Hepatocyte (in vitro differentiated cells): ENCODE measurements at regions not wholly inside any gene's neighbourhood (a gene's known extent, or its start where the extent isn't known, plus 50 kb on each side); places are given as distances from the start of the nearest gene placed in this dataset.

ENCODE experiments used
- DNase-seq: peaks from one replicate; pipeline ENCODE4 v3.0.0-alpha.2; 2016; ENCODE audit warnings: low spot score
- H2AFZ ChIP-seq: fragments of 200-600 bp; sonication (generic); 2 replicates; pipeline ENCODE4 v1.6.0; 2016; ENCODE audit warnings: antibody characterized with exemption, mild to moderate bottlenecking
- H3K27ac ChIP-seq: fragments of 200-600 bp; sonication (generic); 2 replicates; pipeline ENCODE4 v1.5.1; 2016; ENCODE audit warnings: mild to moderate bottlenecking
- H3K27me3 ChIP-seq: fragments of 200-600 bp; sonication (generic); 2 replicates; pipeline ENCODE4 v1.6.1; 2016
- H3K36me3 ChIP-seq: fragments of 200-600 bp; sonication (generic); replicated peaks from 2 replicates; pipeline ENCODE4 v1.5.1; 2016; ENCODE audit warnings: low read depth; ENCODE audit not compliant: insufficient read depth
- H3K4me1 ChIP-seq: fragments of 200-600 bp; sonication (generic); 2 replicates; pipeline ENCODE4 v1.5.1; 2016; ENCODE audit warnings: mild to moderate bottlenecking, moderate library complexity; ENCODE audit not compliant: insufficient read depth
- H3K4me2 ChIP-seq: fragments of 200-600 bp; sonication (generic); 2 replicates; pipeline ENCODE4 v1.6.0; 2016
- H3K4me3 ChIP-seq: fragments of 200-600 bp; sonication (generic); 2 replicates; pipeline ENCODE4 v1.5.1; 2016; ENCODE audit warnings: mild to moderate bottlenecking
- H3K79me2 ChIP-seq: fragments of 200-600 bp; sonication (generic); 2 replicates; pipeline ENCODE4 v1.6.0; 2017; ENCODE audit warnings: mild to moderate bottlenecking
- H3K9me2 ChIP-seq: fragments of 200-600 bp; sonication (generic); replicated peaks from 2 replicates; pipeline ENCODE4 v1.6.0; 2017; ENCODE audit warnings: mild to moderate bottlenecking; ENCODE audit not compliant: insufficient read depth
- H3K9me3 ChIP-seq: fragments of 200-600 bp; sonication (generic); 2 replicates; pipeline ENCODE4 v1.5.1; 2016; ENCODE audit warnings: low read depth, mild to moderate bottlenecking
- H4K20me1 ChIP-seq: fragments of 200-600 bp; sonication (generic); 2 replicates; pipeline ENCODE4 v1.6.0; 2016; ENCODE audit warnings: mild to moderate bottlenecking; ENCODE audit not compliant: insufficient read depth, poor library complexity, severe bottlenecking
- EZH2 ChIP-seq: fragments of 200-600 bp; sonication (generic); IDR thresholded peaks from 2 replicates; pipeline ENCODE4 v1.6.1; 2016; ENCODE audit warnings: antibody characterized with exemption, mild to moderate bottlenecking, borderline replicate concordance
- EZH2phosphoT487 ChIP-seq: fragments of 200-600 bp; sonication (generic); IDR thresholded peaks from one replicate; pipeline ENCODE4 v1.6.1; 2018; ENCODE audit warnings: antibody characterized with exemption, mild to moderate bottlenecking, low read depth, moderate library complexity; ENCODE audit not compliant: unreplicated experiment, severe bottlenecking
- WGBS: methylation state at CpG from one replicate; pipeline ENCODE4 v1.1.6; 2016; ENCODE audit warnings: low lambda C conversion rate; ENCODE audit errors: missing lambda C conversion rate; 5-methylcytosine and 5-hydroxymethylcytosine counted together
- TF ChIP-seq, protein P1 (sequence below): fragments of 200-600 bp; sonication (generic); IDR thresholded peaks from 2 replicates; pipeline ENCODE4 v1.5.1; 2016; ENCODE audit warnings: antibody characterized with exemption, mild to moderate bottlenecking; ENCODE audit not compliant: poor library complexity

DNA sequence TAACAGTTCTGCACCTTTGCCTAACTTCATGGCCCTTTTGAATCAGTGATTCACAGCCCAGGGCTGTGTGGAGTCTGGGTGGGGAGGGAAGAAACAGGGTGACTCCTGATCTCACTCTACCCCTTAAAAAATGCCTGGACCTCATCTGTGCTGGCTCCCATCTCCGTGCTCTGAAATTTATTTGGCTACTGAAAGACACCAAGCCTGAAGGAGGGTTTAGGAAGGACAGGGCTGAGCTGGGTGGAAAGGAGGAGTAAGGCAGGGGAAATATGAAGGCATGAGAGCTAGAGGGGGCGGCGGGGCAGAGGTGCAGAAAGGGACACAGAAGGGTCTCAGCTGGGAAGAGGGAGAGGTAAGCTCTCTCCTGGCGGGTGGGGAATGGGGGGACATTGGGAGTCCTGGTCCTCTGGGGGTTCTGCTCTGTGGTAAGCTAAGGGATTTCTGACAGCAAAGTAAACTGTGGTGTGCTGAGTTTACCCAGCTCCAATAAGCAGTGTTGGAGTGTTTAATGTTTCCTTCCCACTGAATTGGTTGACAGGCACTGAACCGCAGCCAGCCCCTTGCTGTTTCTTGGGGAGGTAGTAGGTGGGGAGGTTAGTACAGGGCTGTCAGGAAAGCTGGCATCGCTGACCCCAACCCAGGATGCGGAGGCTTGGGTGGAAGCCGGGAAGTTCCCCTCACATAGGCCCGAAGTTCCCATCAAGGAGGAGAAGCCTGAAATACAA is 71.1 kb downstream of the RPUSD4 start:
- H3K4me3 ChIP-seq = no peak overlapping the region
- peak overlapping the region; percentile 63 for H3K4me2 ChIP-seq
- H4K20me1 ChIP-seq = no peaks in the 10 kb centered on the region
- DNase-seq = no peak
- TF ChIP-seq EZH2phosphoT487 (no peak), EZH2 (no peak)
- TF ChIP-seq, protein P1, sequence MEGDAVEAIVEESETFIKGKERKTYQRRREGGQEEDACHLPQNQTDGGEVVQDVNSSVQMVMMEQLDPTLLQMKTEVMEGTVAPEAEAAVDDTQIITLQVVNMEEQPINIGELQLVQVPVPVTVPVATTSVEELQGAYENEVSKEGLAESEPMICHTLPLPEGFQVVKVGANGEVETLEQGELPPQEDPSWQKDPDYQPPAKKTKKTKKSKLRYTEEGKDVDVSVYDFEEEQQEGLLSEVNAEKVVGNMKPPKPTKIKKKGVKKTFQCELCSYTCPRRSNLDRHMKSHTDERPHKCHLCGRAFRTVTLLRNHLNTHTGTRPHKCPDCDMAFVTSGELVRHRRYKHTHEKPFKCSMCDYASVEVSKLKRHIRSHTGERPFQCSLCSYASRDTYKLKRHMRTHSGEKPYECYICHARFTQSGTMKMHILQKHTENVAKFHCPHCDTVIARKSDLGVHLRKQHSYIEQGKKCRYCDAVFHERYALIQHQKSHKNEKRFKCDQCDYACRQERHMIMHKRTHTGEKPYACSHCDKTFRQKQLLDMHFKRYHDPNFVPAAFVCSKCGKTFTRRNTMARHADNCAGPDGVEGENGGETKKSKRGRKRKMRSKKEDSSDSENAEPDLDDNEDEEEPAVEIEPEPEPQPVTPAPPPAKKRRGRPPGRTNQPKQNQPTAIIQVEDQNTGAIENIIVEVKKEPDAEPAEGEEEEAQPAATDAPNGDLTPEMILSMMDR = no peak
- no peaks in the 10 kb centered on the region for H3K36me3 ChIP-seq
- 67% methylated on average over 9 of the region's 9 CpGs for WGBS
- H2AFZ ChIP-seq = no peak overlapping the region
- no peaks in the 10 kb centered on the region for H3K79me2 ChIP-seq
- no peaks in the 10 kb centered on the region for H3K9me2 ChIP-seq
- peaks cover 58% of the 10 kb centered on the region for H3K4me1 ChIP-seq
- H3K27ac ChIP-seq = peak overlapping the region; percentile 35
- H3K27me3 ChIP-seq = no peaks in the 10 kb centered on the region
- H3K9me3 ChIP-seq = no peaks in the 10 kb centered on the region

DNA sequence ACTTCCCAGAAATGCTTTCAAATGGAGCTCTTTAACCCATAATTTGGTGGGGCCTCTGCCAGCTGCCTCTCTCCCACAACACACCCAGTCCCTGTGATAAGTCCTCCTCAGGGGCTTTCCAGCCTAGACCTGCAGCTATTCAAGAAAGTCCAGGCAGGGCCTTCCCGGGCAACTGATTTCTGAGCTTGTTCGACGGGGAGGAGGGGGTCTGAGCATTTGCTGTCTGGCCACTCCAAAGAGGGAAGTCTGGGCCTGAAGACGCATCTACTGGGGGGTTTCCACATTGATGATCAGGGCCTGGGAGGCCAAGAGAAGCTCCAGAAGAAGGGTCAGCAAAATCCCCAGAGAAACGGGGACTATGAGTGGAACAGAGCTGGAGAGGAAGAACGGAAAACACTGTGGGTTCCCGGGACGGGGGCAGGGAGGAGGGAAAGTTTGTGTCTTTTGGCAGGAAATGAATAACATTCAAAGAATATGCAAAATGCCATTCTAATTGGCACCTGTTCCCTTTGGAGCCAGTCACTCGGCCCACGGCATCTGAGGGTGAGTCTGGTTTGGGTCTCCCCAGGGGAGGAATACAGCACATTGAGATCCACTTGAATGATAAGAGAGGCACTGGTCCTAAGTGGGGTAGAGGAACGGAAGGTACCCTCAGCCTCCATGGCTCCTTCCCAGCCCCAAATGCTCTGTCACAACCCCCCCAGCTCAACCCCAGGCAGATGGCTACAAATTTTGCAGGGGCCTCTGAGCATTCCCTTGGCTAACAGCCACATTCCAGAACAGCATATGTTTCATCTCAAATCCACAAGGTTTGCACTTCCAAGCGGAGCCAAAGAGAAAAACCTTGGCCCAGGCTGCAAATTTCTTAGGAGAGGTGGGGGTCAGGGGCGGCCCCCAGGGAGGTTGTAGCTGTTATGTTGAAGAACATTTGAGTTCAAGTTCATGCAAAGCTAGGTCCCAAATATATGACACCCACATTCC is 72.0 kb downstream of the RPUSD4 start:
- Histone ChIP-seq H4K20me1 (no peaks in the 10 kb centered on the region), H3K4me1 (peaks cover 67% of the 10 kb centered on the region), H3K9me3 (no peaks in the 10 kb centered on the region), H3K27me3 (no peaks in the 10 kb centered on the region), H3K4me2 (peak overlapping the region; percentile 63), H3K4me3 (no peak overlapping the region), H2AFZ (no peak overlapping the region), H3K27ac (peak overlapping the region; percentile 69), H3K36me3 (no peaks in the 10 kb centered on the region), H3K9me2 (no peaks in the 10 kb centered on the region), H3K79me2 (no peaks in the 10 kb centered on the region)
- no peak for TF ChIP-seq EZH2phosphoT487
- TF ChIP-seq, protein P1 = no peak
- no peak for TF ChIP-seq EZH2
- 47% methylated on average over 13 of the region's 13 CpGs for WGBS
- DNase-seq = no peak

DNA sequence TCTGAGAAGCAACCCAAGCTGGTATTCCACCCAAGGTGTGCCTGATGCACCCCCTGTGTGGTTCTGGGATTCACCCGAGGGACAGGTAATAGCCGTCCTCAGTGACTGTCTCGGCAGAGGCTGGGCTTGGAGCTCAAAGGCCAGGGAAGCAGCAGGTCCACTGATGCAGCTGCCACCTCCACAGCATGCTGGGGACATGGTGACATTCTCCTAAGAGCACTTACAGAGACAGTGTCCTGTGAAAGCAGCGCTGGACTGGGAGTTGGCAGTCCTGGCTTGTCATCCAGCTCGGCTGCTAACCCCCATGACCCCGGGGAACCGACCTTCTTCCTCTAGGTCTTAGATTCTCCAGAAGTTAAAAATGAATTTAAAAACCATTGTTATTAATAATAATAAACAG is 72.8 kb downstream of the RPUSD4 start:
- H3K36me3 ChIP-seq = no peaks in the 10 kb centered on the region
- DNase-seq = no peak
- H3K4me3 ChIP-seq = no peak overlapping the region
- no peak overlapping the region for H2AFZ ChIP-seq
- no peaks in the 10 kb centered on the region for H3K79me2 ChIP-seq
- 82% methylated on average over 7 of the region's 7 CpGs for WGBS
- H3K27me3 ChIP-seq = no peaks in the 10 kb centered on the region
- peak overlapping the region; percentile 87 for H3K27ac ChIP-seq
- H3K4me2 ChIP-seq = no peak overlapping the region
- H3K4me1 ChIP-seq = peaks cover 72% of the 10 kb centered on the region
- no peaks in the 10 kb centered on the region for H4K20me1 ChIP-seq
- TF ChIP-seq, protein P1 = no peak
- TF ChIP-seq EZH2phosphoT487 (no peak), EZH2 (no peak)
- H3K9me3 ChIP-seq = no peaks in the 10 kb centered on the region
- no peaks in the 10 kb centered on the region for H3K9me2 ChIP-seq
